GM21526 (cell line): ENCODE measurements at regions not wholly inside any gene's neighbourhood (a gene's known extent, or its start where the extent isn't known, plus 50 kb on each side); places are given as distances from the start of the nearest gene placed in this dataset.
"Not testable (repeated sequence)": the region's sequence is repeated elsewhere in the genome, so short reads cannot be mapped to it uniquely, and the experiment has no call there.

Experiments used
- ATAC-seq: cut with Tn5 transposase; IDR thresholded peaks from one replicate; pipeline ENCODE4 v1.9.1; 2021; ENCODE audit warnings: moderate library complexity; ENCODE audit not compliant: unreplicated experiment, low FRiP score

DNA sequence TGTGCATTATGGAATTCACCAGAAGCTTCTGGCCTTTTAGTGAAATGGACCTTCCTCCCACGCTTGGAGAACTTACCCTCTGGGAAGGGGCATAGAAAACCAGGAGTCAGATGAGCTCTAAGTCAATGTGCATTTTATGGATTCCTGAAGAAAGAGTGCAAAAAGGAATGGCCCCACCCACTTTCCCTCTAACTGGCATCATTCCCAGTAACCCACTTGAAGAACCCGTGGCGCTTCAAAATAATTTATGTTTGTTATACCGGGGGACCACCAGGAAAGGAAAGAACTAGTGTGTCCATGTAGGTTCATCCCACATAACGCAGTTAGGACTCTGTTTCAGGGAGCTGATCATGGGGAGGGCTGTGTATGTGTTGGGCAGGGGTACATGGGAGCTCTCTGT lies 1153.4 kb downstream of the TMEM121 start:
- no peak for ATAC-seq

DNA sequence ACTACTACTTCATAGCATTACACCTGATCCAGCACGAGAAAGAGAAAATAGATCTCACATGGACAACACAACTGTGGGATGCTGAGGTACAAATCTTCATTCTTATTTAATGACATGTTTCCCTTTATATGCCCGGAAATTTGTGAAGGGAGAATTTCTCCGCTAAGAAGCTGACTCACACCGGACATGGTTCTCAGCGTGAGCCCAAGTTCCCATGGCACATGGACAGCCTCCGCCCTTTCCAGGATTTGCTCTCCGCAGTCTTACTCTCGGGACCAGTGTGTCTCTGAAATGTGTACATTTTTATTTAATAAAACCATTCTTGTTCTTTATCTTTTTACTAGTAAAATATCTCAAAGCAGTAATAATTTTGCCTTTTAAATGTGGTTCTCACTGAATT lies 1154.8 kb downstream of the TMEM121 start:
- no peak for ATAC-seq

DNA sequence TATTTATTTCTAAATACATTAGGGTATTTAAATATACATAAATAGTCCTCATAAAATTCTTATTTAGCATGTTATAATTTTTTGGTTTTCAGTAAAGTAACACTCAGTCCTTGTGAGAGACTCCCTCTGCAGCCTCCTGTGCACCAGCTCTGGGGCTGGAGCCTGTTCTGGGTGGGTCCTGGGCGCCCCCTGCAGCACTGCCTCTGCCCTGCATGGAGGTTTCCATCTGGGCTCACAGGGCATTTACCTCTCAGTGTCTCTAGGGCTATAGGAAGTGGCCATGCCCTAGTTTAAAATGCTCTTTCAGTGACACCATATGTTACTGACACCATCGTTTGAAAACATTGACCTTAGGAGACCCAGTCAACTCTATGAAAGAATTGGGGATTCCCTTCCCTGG lies 1155.2 kb downstream of the TMEM121 start:
- no peak for ATAC-seq

DNA sequence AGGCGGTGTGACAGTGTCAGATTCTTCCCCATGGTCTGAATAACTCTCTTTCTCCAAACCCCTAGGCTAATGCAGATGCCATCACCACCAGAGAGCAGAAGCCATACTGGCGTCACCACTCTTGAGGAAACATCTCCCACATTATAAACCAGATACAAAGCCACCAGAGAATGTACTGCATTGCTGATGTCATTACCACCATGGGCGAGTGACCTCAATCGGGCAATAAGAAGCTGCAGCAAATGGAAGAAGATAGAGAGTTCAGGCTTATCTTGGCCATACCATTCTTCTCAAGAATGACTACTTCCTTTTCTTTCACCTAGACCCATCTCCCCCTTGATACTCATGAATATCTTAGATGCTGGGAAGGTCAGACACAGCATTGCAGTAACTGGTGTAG lies 1157.2 kb downstream of the TMEM121 start:
- no peak for ATAC-seq

DNA sequence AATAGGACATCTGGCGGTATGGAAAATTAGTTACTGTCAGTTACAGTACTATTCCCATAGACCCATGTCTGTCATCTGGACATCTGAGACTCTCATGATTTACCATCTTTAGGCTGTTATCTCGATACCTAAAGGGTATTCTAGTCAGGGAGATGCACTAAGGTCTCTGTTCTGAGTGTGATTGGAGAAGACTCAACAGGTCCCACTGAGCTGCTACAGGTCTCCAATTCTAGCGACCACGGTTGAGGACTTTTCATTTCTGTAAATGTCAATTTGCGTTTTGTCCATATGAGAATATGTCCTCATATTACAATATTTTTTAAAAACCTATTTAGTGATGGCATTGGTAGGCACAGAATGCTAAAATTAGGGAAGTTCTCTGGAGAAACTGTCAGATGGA lies 1160.2 kb downstream of the TMEM121 start:
- ATAC-seq, result no peak

DNA sequence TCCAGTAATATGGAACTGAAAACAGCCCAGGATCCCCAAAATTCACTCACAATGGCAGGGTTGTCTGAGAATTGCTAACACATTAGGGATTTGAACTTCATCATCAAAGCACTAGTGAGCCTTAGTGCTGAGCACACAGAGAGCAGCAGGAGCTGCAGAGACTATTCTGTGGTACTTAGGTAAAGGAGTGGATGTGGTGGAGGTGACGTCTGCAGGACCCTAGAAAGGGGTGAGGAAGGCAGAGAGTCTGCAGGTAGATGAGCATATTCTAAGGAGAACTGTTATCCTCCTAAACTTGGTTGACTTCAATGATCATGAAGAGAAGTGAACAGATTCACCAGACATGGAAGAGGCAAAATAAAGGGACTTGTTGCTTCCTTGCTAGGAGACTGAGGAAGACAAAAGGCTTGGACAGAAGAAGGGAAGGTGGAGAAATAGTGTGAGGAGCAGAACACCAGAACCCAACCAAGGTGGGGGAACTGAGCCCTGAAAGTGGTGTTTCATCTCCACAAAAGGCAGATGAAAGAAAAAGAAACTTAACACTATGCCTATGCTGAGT lies 1164.0 kb downstream of the TMEM121 start:
- no peak for ATAC-seq

DNA sequence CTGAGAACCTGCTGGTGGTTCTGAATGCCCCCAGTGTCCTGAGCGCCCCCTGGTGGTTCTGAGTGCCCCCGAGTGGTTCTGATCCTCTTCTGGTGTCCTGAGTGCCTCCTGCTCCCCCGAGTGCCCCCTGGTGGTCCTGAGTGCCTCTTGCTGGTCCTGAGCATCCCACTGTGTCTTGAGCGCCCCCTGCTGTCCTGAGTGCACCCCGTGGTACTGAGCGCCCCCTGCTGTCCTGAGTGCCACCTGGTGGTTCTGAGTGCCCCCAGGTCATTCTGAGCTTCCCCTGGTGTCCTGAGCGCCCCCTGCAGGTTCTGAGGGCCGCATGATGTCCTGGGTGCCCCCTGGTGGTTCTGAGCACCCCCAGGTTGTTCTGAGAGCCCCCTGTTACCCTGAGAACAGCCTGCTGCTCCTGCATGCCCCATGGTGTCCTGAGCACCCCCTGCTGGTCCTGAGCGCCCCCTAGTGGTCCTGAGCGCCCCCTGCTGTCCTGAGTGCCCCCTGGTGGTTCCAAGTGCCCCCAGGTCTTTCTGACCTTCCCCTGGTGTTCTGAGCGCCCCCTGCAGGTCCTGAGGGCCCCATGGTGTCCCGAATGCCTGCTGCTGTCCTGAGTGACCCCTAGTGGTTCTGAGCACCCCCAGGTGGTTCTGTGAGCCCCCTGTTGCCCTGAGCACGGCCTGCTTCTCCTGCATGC lies 1165.4 kb downstream of the TMEM121 start:
- peak; percentile 46 for ATAC-seq

DNA sequence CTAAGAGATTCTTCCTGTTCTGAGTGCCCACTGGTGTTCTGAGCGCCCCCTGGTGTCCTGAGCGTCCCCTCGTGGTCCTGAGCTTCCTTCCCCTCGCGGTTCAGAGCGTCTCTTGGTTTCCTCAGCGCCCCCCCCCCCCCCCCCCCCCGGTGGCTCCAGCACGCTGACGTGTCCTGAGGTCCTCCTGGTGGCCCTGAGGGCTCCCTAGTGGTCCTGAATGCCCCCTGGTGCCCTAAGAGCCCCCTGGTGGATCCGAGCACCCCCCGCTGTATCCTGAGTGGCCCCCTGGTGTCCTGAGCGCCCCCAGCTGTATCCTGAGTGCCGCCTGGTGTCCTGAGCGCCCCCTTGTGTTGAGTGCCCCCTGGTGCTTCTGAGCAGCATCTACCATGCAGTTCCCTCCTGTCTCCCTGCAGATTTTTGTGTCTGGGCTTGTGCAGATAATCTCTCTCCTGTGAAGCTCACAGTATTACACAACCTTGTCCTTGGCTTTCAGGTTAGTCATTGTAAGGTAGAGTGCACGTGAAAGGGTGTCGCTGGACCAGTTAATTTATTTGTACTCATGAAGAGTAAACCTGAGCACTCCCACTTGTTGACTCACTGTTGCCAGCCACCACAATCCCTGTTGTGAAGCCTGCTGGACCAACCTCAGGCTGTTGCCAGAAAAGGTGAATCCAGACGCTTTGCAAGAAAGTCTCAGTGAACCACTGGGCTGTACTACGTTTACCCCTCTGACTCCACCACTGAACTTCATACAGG lies 1168.4 kb downstream of the TMEM121 start:
- ATAC-seq, result peak; percentile 40

DNA sequence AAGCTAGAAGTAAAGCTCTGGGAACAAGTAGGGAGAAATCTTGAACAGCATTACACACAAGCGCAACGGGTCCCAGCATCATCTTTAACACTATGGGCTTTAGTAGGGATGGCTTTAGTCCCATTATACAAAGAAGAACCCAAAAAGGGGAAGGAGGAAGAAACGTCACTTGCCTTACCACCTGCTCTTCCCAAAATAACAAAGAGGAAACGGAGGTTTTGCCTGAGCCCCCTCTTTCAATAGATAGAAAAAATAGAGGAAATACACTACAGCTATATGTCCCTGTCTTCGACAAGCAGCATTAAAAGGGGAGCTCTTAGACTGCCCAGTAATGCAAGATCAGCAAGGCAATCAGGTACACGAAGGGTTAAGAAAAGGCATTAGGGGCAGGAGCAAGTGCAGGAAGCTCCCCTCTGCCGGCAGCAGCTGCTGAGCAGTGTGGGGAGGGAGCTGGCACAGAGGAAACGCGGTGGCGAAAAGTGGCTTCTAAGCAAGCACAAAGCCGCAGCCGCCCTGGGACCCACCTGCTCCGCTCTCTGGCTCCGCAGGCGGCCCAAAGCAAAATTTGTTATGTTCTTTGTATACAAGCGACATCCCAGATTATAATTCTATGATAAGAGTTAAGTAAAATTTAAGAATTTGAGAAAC lies 1172.4 kb downstream of the TMEM121 start:
- not testable (repeated sequence) for ATAC-seq

DNA sequence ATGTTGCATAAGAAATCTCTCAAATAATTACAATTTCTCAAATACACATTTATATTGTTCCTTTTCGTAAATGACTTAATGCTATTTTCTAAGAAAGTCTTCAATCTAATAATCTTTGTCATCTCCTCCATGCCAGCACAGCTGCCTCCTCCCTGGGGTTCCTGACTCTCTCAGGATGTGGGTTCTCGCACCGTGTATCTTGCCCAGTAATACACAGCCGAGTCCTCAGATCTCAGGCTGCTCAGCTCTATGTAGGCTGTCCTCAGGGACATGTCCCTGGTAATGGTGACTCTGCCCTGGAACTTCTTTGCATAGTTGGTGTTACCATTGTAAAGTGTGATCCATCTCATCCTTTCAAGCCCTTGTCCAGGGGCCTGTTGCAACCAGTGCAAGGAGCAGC lies 1177.3 kb downstream of the TMEM121 start:
- not testable (repeated sequence) for ATAC-seq

DNA sequence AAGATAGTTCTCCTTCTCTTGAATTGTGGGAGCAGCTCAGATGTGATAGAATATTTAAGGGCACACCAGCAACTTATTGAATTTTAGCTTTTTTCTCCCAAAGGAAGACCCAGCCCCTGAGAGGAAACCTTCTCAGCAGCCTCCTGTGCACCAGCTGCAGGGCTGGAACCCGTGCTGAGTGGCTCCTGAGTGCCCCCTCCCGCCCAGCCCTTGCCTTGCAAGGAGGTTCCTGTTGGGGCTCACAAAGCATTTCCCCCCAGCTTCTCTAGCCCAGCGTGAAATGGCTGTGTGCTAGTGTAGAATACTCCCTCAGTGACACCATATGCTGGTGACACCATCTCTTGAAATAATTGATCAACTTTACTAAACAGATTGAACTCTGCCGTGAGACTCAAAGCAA lies 1180.1 kb downstream of the TMEM121 start:
- not testable (repeated sequence) for ATAC-seq

DNA sequence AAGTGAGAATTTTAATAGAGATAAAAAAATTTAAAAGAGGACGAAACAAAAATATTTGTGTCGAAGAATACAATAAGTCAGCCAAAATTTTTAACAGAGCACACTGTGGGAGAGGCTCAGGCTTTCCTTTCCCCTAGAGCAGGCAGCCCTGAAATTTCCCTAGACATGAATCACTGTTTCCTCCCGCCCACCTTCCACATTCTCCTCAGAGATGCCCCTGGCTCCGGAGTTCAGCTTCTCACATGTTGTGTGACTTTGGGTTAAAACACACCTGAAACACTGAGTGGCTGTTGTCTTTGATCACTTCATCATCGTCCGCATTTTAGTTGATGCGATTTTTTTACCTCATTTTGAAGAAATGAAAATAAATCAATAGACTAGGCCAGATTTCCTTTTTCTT lies 1183.8 kb downstream of the TMEM121 start:
- ATAC-seq, result not testable (repeated sequence)

DNA sequence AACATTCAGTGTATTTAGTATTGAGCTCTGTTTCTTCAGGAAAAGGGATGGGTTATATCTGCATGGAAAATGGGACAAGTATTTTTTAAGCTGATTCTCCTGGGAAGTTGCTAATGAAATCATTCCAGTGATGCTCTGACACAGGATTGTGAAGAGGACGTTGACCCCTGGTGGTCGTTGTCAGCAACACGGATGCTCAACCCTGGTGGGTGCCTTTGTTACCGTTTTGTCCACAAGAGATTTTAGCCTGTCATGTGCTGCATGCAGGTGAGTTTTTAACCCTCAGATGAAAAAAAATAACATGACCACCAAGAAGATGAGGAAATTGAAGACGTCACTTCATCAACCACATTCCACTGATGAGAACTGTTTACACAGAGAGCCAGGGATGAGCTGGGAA lies 1186.1 kb downstream of the TMEM121 start:
- not testable (repeated sequence) for ATAC-seq

DNA sequence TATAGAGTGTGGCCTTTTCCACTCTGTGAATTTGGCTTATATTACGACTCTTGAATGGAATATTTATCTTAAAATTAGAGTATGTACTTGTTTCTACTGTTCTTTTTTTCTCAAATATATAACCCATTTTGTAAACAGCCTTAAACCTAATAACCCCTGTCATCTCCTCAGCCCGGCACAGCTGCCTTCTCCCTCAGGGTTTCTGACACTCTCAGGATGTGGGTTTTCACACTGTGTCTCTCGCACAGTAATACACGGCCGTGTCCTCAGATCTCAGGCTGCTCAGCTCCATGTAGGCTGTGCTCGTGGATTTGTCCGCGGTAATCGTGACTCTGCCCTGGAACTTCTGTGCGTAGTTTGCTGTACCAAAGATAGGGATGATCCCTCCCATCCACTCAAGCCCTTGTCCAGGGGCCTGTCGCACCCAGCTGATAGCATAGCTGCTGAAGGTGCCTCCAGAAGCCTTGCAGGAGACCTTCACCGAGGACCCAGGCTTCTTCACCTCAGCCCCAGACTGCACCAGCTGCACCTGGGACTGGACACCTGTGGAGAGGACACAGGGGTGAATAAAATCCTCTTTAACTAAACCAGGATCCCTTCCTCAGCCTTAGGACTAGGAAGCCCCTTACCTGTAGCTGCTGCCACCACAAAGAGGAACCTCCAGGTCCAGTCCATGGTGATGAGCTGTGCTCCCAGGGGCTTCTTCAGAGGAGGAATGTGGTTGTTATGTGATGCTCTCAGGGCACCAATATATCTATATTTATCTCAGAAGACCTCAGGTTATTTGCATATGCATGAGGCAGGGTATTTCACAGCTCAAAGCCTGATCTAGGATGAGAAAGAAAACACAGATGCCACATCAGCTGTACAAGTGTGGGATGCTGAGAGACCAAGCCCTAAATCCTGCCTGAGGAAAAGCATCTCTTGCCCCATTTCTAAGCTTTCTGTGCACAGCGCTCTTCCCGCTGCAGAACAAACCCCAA lies 1188.4 kb downstream of the TMEM121 start:
- ATAC-seq, result not testable (repeated sequence)

DNA sequence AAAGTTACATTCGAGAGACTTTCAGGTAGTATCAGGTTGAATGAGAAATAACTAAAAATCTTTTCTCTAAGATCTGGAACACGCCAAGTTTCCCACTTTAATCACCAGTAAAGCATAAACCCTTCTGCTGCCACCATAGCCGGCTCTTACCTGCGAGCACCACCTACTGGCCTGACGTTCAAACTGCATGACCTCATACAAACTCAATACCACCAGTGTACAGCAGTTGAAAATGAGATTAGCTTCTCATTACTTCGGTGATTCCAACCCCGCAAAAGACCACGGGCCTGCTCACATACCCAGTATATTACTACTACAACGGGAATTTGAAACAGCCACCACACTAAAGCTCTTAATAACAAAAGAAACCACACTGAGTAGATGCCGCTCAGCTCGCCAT lies 1191.2 kb downstream of the TMEM121 start:
- not testable (repeated sequence) for ATAC-seq

DNA sequence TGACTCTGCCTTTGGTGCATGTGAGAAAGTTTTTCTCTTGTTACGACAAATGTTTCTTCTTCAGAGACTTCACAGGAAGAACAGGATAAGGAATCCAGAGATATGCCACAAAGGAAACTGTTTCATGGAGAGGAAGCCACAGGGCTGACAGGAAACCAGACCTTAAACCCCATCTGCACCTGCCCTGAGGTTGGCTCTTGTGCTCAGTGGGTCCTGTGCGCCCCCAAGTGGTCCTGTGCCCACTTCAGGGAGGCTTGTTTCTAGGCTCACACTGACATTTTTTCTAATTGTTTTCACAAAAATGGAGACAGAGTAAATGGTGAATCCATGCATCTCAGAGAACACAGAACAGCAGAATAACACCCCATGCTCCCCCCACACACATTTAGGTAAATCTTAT lies 1193.5 kb downstream of the TMEM121 start:
- ATAC-seq, result not testable (repeated sequence)

DNA sequence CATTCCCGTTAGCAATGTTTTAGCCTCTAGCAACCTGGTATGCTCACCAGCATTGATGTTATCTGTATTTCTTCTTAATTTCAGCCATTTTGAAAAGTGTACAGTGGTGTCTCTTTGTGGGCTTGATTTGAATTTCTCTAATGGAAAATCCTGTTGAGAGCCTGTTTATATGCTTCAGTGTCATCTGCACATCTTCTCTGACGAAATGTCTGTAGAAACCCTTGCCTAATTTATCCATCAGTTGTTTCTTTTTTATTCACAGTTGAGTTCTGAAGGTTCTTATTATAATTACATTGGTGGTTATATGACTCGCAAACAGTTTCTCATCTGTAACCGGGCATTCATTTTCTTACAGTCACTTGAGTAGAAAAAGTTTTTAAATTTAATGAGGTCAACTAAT lies 1195.5 kb downstream of the TMEM121 start:
- not testable (repeated sequence) for ATAC-seq

DNA sequence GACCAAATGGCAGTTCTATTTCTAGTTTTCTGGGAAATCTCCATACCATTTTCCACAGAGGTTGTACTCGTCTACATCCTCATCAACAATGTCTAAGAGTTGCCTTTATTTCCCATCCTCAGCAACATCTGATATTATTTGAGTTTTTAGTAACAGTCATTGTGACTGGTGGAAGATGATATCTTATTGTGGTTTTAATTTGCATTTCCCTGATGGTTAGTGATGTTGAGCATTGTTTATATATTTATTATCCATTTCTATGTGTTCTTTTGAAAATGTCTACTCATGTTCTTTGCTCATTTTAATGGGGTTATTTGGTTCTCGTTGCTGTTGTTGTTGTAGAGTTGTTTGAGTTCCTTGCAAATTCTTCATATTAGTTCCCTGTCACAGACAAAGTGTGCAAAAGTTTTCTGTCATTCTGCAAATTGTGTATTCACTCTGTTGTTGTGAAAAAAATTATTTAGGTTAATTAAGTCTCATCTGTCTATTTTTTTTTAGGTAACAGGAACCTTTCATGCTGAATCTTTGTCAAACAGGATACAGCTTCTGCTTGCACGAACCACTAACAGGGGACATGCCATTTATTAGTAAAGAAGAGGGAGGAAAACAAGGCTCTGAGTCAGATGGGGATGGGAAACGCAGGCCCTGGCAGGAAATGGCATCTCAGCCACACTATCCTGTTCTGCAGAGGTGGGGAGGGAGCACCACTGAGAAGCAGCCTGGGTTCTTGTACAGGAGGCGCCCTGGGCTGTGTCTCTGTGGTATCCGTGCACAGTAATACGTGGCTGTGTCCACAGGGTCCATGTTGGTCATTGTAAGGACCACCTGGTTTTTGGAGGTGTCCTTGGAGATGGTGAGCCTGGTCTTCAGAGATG lies 1196.7 kb downstream of the TMEM121 start:
- not testable (repeated sequence) for ATAC-seq

DNA sequence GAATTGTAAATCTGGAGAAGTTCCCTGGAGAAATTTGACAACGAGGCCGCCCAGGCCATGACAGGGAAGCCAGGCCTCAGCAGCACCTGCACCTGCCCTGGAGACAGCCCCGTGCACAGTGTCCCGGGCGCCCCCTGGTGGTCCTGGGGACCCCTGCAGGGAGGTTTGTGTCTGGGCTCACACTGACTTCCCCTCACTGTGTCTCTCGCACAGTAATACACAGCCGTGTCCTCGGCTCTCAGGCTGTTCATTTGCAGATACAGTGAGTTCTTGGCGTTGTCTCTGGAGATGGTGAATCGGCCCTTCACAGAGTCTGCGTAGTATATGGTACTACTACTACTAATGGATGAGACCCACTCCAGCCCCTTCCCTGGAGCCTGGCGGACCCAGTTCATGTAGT lies 1201.6 kb downstream of the TMEM121 start:
- ATAC-seq, result not testable (repeated sequence)
